ENCODE measurements at regions not wholly inside any gene's neighbourhood (a gene's known extent, or its start where the extent isn't known, plus 50 kb on each side); places are given as distances from the start of the nearest gene placed in this dataset.

DNA sequence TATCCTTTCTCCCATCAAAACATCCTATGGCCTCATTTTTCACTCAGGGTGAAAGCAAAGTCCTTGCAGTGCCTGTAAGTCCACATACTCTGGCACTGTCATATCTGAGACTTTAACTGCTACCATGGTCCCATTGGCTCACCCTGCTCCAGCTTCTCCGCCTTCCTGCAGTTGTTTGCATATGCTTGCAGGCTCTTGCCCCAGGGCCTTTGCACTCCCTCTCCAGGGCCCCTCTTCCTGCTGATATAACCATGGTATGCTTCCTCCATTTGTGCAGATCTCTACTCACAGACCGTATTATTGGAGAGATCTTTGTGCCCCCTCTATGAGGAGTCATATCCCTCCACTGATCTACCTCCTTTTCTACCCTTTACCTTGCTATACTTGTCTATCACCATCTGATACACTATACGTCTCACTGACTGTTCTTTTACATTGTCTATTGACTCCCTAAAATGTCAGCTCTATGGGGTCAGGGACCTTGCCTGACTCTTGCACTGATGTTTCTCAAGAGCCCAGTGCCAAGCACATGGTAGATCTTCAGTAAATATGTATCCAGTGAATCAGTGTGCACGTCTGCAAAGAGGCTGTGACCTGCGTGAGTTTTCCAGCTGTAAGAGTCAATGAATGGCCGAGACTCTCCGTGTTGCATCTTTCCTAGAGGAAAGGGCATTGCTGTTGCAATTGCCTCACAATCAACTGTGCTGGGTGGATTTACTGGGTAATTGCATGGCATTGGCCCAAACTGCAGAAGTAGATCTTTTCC is 81.7 kb upstream of the CPEB4 start:
- no peak for DNase-seq
- no peaks in the 10 kb centered on the region for H3K4me1 ChIP-seq
- H3K36me3 ChIP-seq, result no peaks in the 10 kb centered on the region
- no peak overlapping the region for H3K4me3 ChIP-seq
- intact Hi-C loops (cut with DNase I), result no loop called here
- WGBS, 2 donors, result 89% methylated on average over 7 of the region's 7 CpGs
- TF ChIP-seq POLR2A (IDR thresholded peaks at IDR 0.05) (no peak), POLR2AphosphoS5 (IDR thresholded peaks at IDR 0.05) (no peak), EP300 (IDR thresholded peaks at IDR 0.05) (no peak)
- TF ChIP-seq, protein P1, sequence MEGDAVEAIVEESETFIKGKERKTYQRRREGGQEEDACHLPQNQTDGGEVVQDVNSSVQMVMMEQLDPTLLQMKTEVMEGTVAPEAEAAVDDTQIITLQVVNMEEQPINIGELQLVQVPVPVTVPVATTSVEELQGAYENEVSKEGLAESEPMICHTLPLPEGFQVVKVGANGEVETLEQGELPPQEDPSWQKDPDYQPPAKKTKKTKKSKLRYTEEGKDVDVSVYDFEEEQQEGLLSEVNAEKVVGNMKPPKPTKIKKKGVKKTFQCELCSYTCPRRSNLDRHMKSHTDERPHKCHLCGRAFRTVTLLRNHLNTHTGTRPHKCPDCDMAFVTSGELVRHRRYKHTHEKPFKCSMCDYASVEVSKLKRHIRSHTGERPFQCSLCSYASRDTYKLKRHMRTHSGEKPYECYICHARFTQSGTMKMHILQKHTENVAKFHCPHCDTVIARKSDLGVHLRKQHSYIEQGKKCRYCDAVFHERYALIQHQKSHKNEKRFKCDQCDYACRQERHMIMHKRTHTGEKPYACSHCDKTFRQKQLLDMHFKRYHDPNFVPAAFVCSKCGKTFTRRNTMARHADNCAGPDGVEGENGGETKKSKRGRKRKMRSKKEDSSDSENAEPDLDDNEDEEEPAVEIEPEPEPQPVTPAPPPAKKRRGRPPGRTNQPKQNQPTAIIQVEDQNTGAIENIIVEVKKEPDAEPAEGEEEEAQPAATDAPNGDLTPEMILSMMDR (IDR thresholded peaks at IDR 0.05), result no peak
- no peaks in the 10 kb centered on the region for H3K9me3 ChIP-seq
- no peak overlapping the region for H3K27ac ChIP-seq
- no peaks in the 10 kb centered on the region for H3K27me3 ChIP-seq

DNA sequence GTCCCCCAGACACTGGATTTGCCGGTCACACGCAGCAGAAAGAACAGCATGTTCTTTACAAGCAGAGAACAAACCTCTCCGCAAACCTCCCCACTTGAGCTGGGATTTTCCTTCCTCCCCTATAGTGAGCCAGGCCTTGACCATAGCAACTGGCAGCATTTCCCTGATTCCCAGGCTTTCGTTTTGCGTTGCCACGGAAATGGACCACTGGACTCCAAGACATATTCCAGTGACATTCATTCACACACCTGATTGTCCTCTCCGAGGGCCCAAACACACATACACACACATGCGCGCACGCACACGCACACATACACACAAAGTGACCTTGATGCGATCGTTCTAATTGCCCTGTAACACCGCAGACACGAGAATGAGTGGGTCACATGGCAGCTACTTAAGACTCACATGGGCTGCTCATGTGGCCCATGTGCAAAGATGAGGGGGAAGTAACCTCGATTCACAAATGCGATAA is 80.9 kb upstream of the CPEB4 start:
- Histone ChIP-seq H3K36me3 (no peaks in the 10 kb centered on the region), H3K27me3 (no peaks in the 10 kb centered on the region), H3K4me3 (no peak overlapping the region), H3K27ac (no peak overlapping the region), H3K4me1 (no peaks in the 10 kb centered on the region), H3K9me3 (no peaks in the 10 kb centered on the region)
- DNase-seq, result no peak
- TF ChIP-seq POLR2A (IDR thresholded peaks at IDR 0.05) (no peak), EP300 (IDR thresholded peaks at IDR 0.05) (no peak), POLR2AphosphoS5 (IDR thresholded peaks at IDR 0.05) (no peak)
- TF ChIP-seq, protein P1 (IDR thresholded peaks at IDR 0.05), result no peak
- 88 to 91% methylated on average over 17 of the region's 17 CpGs for WGBS, 2 donors
- intact Hi-C loops (cut with DNase I), result no loop called here

DNA sequence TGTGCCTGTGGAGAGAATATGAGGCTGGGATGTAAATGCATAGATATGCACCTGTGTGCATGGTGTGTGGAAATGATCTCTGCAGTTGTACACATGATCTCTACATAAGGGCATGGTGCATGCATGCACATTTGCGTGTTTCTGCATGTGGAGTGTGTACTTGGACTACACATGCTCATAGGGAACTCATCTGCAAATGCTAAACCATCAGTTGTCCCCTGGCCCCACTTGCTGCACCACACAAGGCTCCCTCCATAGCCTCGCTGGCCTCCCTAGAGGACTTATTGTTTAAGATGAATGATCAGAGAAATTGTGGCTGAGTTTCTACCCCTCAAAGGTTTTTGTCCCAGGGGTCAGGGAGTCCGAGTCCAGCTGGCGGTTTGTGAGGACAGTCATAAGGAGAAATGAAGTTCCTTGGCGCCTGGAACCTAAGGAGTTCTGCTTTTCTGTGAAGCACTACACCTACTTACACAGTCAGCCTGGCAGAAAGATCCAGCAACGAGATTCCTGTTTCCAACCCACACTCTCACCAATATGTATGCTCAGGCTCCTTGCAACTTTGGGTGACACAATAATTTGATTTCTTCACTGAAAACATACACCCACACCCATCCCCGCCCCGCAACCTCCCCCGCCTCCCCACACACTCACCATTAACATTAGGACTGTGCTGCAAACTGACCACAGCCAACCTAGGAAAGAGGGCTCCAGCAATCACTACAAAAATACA is 79.9 kb upstream of the CPEB4 start:
- WGBS, 2 donors, result 84 to 90% methylated on average over 9 of the region's 9 CpGs
- Histone ChIP-seq H3K27me3 (no peaks in the 10 kb centered on the region), H3K4me1 (no peaks in the 10 kb centered on the region), H3K27ac (no peak overlapping the region), H3K9me3 (no peaks in the 10 kb centered on the region), H3K36me3 (no peaks in the 10 kb centered on the region), H3K4me3 (no peak overlapping the region)
- TF ChIP-seq POLR2AphosphoS5 (IDR thresholded peaks at IDR 0.05), result no peak
- no peak for TF ChIP-seq POLR2A (IDR thresholded peaks at IDR 0.05)
- TF ChIP-seq EP300 (IDR thresholded peaks at IDR 0.05), result no peak
- TF ChIP-seq, protein P1 (IDR thresholded peaks at IDR 0.05), result no peak
- intact Hi-C loops (cut with DNase I), result no loop called here
- DNase-seq, result no peak

DNA sequence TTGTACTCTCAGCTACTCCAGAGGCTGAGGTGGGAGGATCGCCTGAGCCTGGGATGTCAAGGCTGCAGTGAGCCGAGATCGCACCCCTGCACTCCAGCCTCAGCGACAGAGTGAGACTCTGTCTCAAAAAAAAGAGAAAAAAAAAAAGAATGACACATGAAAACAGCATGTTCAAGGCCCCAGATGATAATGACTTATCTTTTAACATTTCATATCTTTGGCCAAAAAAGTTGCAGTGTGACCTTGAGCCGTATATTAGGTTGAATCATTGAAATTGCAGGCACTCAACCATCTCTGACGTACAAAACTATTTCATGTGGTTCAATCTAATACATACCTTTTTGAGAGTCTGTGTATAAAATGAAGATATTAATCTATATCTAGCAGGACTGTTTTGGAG is 79.1 kb upstream of the CPEB4 start:
- intact Hi-C loops (cut with DNase I), result no loop called here
- H3K9me3 ChIP-seq, result no peaks in the 10 kb centered on the region
- no peak overlapping the region for H3K27ac ChIP-seq
- H3K27me3 ChIP-seq, result no peaks in the 10 kb centered on the region
- DNase-seq, result no peak
- no peaks in the 10 kb centered on the region for H3K4me1 ChIP-seq
- TF ChIP-seq EP300 (IDR thresholded peaks at IDR 0.05) (no peak), POLR2AphosphoS5 (IDR thresholded peaks at IDR 0.05) (no peak), POLR2A (IDR thresholded peaks at IDR 0.05) (no peak)
- TF ChIP-seq, protein P1 (IDR thresholded peaks at IDR 0.05), result no peak
- H3K36me3 ChIP-seq, result no peaks in the 10 kb centered on the region
- 87 to 93% methylated on average over 6 of the region's 6 CpGs for WGBS, 2 donors
- no peak overlapping the region for H3K4me3 ChIP-seq
